GM12874 (cell line): ENCODE measurements at regions not wholly inside any gene's neighbourhood (a gene's known extent, or its start where the extent isn't known, plus 50 kb on each side); places are given as distances from the start of the nearest gene placed in this dataset.

Experiments
- CTCF ChIP-seq: IDR thresholded peaks from 2 replicates; pipeline ENCODE4 v1.5.1; 2011; ENCODE audit warnings: low read depth, mild to moderate bottlenecking, control low read depth, low read length, moderate library complexity; ENCODE audit not compliant: insufficient read depth

- TF ChIP-seq CTCF: no peak
Observed at GRCh38 chr13:48879432-48879831, 96.3 kb upstream of the FNDC3A start.

DNA sequence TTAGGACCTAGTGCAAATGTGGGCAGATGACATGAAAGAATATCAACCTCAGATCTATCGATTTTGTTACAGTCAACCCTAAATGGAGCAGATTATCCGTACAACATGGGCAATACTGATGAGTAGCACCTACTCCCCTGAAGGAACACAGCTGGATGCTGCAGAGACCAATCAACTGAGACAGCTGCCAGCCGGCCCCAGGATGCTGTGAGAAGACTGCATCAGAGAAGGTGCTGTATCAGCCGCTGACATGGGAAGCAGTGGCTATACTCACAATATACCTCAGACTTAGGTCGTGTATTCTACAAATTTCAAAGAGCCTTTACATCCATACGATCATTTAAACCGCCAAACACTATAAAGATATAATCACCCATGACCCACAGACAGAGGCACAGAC, 95.9 kb upstream of the FNDC3A start:
- no peak for TF ChIP-seq CTCF

GRCh38 chr13:48885027-48885395, 90.7 kb upstream of the FNDC3A start:
- no peak for TF ChIP-seq CTCF

DNA sequence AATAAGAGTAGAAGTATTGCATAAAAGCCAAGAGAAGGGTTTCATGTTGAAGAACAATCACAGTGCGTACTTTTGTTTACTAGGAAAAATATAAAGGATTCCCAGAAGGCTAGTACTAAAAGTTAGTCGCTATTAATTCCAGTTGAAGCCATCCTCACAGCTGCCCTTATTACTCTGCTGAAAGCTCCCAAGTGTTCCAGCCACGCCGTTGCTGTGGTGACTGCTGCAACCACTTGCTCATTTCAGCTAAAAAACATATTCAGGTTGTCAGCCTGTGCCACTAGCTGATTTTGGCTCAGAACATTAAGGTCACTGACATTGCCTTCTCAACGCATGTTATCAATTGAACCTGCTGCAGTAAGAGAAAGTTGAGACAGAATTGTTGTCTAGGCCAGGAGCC, 87.1 kb upstream of the FNDC3A start:
- TF ChIP-seq CTCF: no peak

- TF ChIP-seq CTCF: no peak
Observed at GRCh38 chr13:48890391-48890790, 85.3 kb upstream of the FNDC3A start.

DNA sequence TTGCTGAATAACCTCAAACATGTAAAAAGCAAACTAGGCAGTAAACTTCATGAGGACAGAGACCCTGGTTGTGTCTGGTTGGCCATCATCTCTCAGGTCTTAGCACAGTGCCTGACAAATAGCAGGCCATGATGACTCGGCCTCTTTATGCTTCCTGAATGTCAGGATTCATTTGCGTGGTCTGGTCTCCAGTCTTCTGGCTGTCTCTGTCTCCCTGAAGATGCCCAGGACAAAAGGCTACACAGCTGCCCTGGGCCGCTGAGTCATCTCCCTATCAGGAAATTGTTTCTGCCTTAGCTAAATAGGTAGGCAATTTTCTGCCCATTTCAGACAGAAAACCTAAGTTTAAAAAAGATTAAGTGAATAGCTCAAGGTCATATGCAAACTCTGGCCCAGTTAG, 84.1 kb upstream of the FNDC3A start:
- TF ChIP-seq CTCF: no peak

DNA sequence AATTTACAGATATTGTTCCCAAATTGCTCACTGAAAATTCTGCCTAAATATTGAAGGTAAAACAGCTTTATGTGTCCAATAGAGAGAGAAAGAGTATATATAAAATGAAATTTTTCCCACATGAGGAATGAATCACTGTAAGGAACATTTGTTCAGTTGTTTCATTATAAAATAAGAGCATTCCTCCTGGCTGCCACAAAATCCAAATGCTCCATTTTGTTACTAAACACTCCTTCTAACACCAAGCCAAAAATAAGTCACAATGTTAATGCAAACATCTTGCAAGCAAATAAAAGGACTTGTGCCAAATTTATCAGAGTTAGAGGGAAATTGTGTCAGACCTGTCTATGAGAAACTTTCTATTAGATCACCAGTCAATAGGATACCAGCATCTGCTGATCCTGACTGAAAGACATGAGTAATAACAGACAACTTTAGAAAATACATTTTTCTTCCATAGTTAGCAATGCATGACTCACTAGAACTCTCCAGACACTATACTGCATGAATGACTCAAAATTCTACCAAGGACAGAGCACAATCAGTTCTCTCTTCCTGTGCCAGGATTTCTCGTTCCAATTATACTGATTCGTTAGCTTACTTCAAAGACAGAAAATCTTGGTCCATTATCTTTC, 83.5 kb upstream of the FNDC3A start:
- TF ChIP-seq CTCF: no peak

GRCh38 chr13:48892688-48893075, 83.0 kb upstream of the FNDC3A start:
- TF ChIP-seq CTCF: no peak
